ENCODE measurements at regions not wholly inside any gene's neighbourhood (a gene's known extent, or its start where the extent isn't known, plus 50 kb on each side); places are given as distances from the start of the nearest gene placed in this dataset.

- H3K4me3 Mint-ChIP-seq (ENCODE audit: unreplicated experiment), result no peak overlapping the region
These were observed 118.3 kb upstream of the SERPIND1 start for GRCh38 chr22:20655623-20656022.

GRCh38 chr22:20656516-20656901 is 117.4 kb upstream of the SERPIND1 start:
- Mint-ChIP-seq H3K36me3 (ENCODE audit: unreplicated experiment) (no peaks in the 10 kb centered on the region), H3K4me3 (ENCODE audit: unreplicated experiment) (no peak overlapping the region), H3K27ac (ENCODE audit: unreplicated experiment) (no peak overlapping the region), H3K9me3 (ENCODE audit: unreplicated experiment) (no peaks in the 10 kb centered on the region), H3K4me1 (ENCODE audit: unreplicated experiment) (no peaks in the 10 kb centered on the region), H3K27me3 (ENCODE audit: unreplicated experiment) (peaks cover 42% of the 10 kb centered on the region)
- no peak for TF ChIP-seq CTCF (IDR thresholded peaks at IDR 0.05)
- DNase-seq (ENCODE audit: extremely low spot score, unreplicated experiment), result peak; percentile 65

More at GRCh38 chr22:20655623-20656022, 118.3 kb upstream of the SERPIND1 start:
- TF ChIP-seq CTCF (IDR thresholded peaks at IDR 0.05), result no peak
- DNase-seq (ENCODE audit: extremely low spot score, unreplicated experiment), result no peak
- H3K27me3 Mint-ChIP-seq (ENCODE audit: unreplicated experiment), result peaks cover 35% of the 10 kb centered on the region
- H3K9me3 Mint-ChIP-seq (ENCODE audit: unreplicated experiment), result no peaks in the 10 kb centered on the region
- no peak overlapping the region for H3K27ac Mint-ChIP-seq (ENCODE audit: unreplicated experiment)
- no peaks in the 10 kb centered on the region for H3K4me1 Mint-ChIP-seq (ENCODE audit: unreplicated experiment)
- no peaks in the 10 kb centered on the region for H3K36me3 Mint-ChIP-seq (ENCODE audit: unreplicated experiment)

- no peaks in the 10 kb centered on the region for H3K9me3 Mint-ChIP-seq (ENCODE audit: unreplicated experiment)
- no peak for TF ChIP-seq CTCF (IDR thresholded peaks at IDR 0.05)
- H3K27me3 Mint-ChIP-seq (ENCODE audit: unreplicated experiment), result peaks cover 44% of the 10 kb centered on the region
- no peak overlapping the region for H3K27ac Mint-ChIP-seq (ENCODE audit: unreplicated experiment)
- H3K36me3 Mint-ChIP-seq (ENCODE audit: unreplicated experiment), result no peaks in the 10 kb centered on the region
- H3K4me1 Mint-ChIP-seq (ENCODE audit: unreplicated experiment), result no peaks in the 10 kb centered on the region
- DNase-seq (ENCODE audit: extremely low spot score, unreplicated experiment), result peak; percentile 76
- no peak overlapping the region for H3K4me3 Mint-ChIP-seq (ENCODE audit: unreplicated experiment)
These were observed 116.7 kb upstream of the SERPIND1 start for GRCh38 chr22:20656902-20657836.
